ENCODE measurements at regions not wholly inside any gene's neighbourhood (a gene's known extent, or its start where the extent isn't known, plus 50 kb on each side); places are given as distances from the start of the nearest gene placed in this dataset.

DNA sequence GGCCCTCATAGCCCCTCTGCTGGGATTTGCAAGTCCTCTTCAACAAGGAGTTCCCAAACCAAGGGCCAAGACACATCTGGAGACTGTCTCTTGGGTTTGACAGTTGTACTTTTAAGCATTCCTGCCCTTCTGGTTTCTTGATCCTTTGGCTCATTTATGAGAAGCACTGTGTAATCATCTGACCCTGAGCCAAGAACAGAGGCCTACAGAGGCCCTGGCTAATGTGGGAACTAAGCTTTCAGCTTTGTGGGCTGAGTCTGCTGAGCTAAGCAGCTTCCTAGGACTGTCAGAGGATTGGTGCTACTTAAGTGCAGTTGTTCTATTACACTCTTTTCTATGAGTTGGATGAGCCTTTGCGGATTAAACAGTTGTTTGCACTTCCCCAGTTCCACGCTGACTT is 178.3 kb downstream of the KBTBD8 start:
- Histone ChIP-seq H3K9me2 (replicated peaks; ENCODE audit: low read length) (no peaks in the 10 kb centered on the region), H3K4me3 (ENCODE audit: low read length) (no peak overlapping the region), H3K9me3 (ENCODE audit: low read length) (no peaks in the 10 kb centered on the region), H2AFZ (ENCODE audit: low read length) (no peak overlapping the region), H3K27ac (ENCODE audit: low read length) (no peak overlapping the region), H3K36me3 (ENCODE audit: low read depth, low read length) (no peaks in the 10 kb centered on the region), H3K27me3 (ENCODE audit: low read length) (no peaks in the 10 kb centered on the region), H3K9ac (ENCODE audit: low read length) (no peak overlapping the region), H4K20me1 (ENCODE audit: low read length) (no peaks in the 10 kb centered on the region), H3F3A (ENCODE audit: low read length, unreplicated experiment) (no peaks in the 10 kb centered on the region), H3K79me2 (ENCODE audit: low read length) (no peaks in the 10 kb centered on the region), H3K4me2 (ENCODE audit: low read length) (no peak overlapping the region), H3K4me1 (ENCODE audit: insufficient read depth, low read length) (no peaks in the 10 kb centered on the region)
- ChIA-PET CTCF (no interaction called here), POLR2A (ENCODE audit: unreplicated experiment) (no interaction called here)
- TF ChIP-seq EZH2 (IDR thresholded peaks at IDR 0.05; ENCODE audit: low read length, unreplicated experiment) (no peak), EZH2phosphoT487 (IDR thresholded peaks at IDR 0.05; ENCODE audit: borderline replicate concordance, low read length) (no peak)
- TF ChIP-seq, protein P1, sequence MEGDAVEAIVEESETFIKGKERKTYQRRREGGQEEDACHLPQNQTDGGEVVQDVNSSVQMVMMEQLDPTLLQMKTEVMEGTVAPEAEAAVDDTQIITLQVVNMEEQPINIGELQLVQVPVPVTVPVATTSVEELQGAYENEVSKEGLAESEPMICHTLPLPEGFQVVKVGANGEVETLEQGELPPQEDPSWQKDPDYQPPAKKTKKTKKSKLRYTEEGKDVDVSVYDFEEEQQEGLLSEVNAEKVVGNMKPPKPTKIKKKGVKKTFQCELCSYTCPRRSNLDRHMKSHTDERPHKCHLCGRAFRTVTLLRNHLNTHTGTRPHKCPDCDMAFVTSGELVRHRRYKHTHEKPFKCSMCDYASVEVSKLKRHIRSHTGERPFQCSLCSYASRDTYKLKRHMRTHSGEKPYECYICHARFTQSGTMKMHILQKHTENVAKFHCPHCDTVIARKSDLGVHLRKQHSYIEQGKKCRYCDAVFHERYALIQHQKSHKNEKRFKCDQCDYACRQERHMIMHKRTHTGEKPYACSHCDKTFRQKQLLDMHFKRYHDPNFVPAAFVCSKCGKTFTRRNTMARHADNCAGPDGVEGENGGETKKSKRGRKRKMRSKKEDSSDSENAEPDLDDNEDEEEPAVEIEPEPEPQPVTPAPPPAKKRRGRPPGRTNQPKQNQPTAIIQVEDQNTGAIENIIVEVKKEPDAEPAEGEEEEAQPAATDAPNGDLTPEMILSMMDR (conservative IDR thresholded peaks at IDR 0.05; ENCODE audit: low read depth, low read length) = no peak
- intact Hi-C loops (cut with micrococcal nuclease) = no loop called here
- DNase-seq (no peak), ATAC-seq (no peak)
- no TSS peak for BruUV-seq (replicated peaks)

DNA sequence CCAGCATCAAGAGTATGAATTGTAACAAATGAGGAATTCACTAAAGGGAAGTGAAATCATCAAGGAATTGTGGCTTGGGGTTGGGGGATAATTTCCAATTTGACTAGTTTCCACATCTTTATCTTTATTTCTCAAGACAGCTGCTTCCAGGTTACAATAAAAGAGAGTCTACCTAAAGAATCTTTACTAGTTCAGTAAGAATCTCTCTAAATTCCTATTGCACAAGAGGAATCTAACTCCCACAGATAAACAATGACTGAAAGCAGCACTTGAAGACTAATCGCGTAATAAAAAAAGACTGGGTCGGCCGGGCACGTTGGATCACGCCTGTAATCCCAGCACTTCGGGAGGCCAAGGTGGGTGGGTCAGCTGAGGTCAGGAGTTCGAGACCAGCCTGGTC is 194.4 kb downstream of the KBTBD8 start:
- no peaks in the 10 kb centered on the region for H3K9me3 ChIP-seq (ENCODE audit: low read length)
- no peak overlapping the region for H2AFZ ChIP-seq (ENCODE audit: low read length)
- no peak overlapping the region for H3K9ac ChIP-seq (ENCODE audit: low read length)
- CTCF ChIA-PET = no interaction called here
- H3F3A ChIP-seq (ENCODE audit: low read length, unreplicated experiment) = no peaks in the 10 kb centered on the region
- H3K79me2 ChIP-seq (ENCODE audit: low read length) = no peaks in the 10 kb centered on the region
- no peaks in the 10 kb centered on the region for H3K36me3 ChIP-seq (ENCODE audit: low read depth, low read length)
- intact Hi-C loops (cut with micrococcal nuclease) = no loop called here
- no TSS peak for BruUV-seq (replicated peaks)
- POLR2A ChIA-PET (ENCODE audit: unreplicated experiment) = no interaction called here
- H4K20me1 ChIP-seq (ENCODE audit: low read length) = no peaks in the 10 kb centered on the region
- H3K27ac ChIP-seq (ENCODE audit: low read length) = no peak overlapping the region
- no peaks in the 10 kb centered on the region for H3K4me1 ChIP-seq (ENCODE audit: insufficient read depth, low read length)
- no peaks in the 10 kb centered on the region for H3K27me3 ChIP-seq (ENCODE audit: low read length)
- H3K9me2 ChIP-seq (replicated peaks; ENCODE audit: low read length) = no peaks in the 10 kb centered on the region
- TF ChIP-seq, protein P1 (conservative IDR thresholded peaks at IDR 0.05; ENCODE audit: low read depth, low read length) = no peak
- TF ChIP-seq EZH2 (IDR thresholded peaks at IDR 0.05; ENCODE audit: low read length, unreplicated experiment) = no peak
- TF ChIP-seq EZH2phosphoT487 (IDR thresholded peaks at IDR 0.05; ENCODE audit: borderline replicate concordance, low read length) = no peak
- H3K4me3 ChIP-seq (ENCODE audit: low read length) = no peak overlapping the region
- no peak overlapping the region for H3K4me2 ChIP-seq (ENCODE audit: low read length)
- DNase-seq (no peak), ATAC-seq (no peak)

DNA sequence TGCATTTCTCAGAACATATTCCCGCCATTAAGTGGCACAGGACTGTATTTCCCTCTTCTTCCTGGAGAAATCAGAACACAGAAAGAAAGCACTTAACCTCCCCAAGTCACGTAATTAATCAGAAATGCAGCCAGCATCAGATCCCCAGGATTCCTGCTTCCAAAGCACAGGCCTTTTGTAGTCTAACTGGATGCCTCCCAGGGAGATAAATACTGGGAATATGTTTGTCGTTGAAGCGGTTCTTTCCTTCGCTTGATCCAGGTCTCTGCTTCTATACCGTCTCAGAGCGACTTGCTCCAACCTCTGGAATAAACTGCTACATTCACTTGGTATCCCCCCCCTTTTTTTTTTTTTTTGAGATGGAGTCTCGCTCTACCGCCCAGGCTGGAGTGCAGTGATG is 198.6 kb downstream of the KBTBD8 start:
- H3K79me2 ChIP-seq (ENCODE audit: low read length) = no peaks in the 10 kb centered on the region
- H3K4me3 ChIP-seq (ENCODE audit: low read length) = no peak overlapping the region
- H3K27ac ChIP-seq (ENCODE audit: low read length) = no peak overlapping the region
- H3K36me3 ChIP-seq (ENCODE audit: low read depth, low read length) = no peaks in the 10 kb centered on the region
- H3K9me3 ChIP-seq (ENCODE audit: low read length) = no peaks in the 10 kb centered on the region
- ATAC-seq (no peak), DNase-seq (no peak)
- no peaks in the 10 kb centered on the region for H3K9me2 ChIP-seq (replicated peaks; ENCODE audit: low read length)
- no peak overlapping the region for H3K4me2 ChIP-seq (ENCODE audit: low read length)
- H4K20me1 ChIP-seq (ENCODE audit: low read length) = no peaks in the 10 kb centered on the region
- TF ChIP-seq EZH2phosphoT487 (IDR thresholded peaks at IDR 0.05; ENCODE audit: borderline replicate concordance, low read length) = no peak
- no peak for TF ChIP-seq EZH2 (IDR thresholded peaks at IDR 0.05; ENCODE audit: low read length, unreplicated experiment)
- TF ChIP-seq, protein P1 (conservative IDR thresholded peaks at IDR 0.05; ENCODE audit: low read depth, low read length) = no peak
- intact Hi-C loops (cut with micrococcal nuclease) = no loop called here
- CTCF ChIA-PET = no interaction called here
- no peaks in the 10 kb centered on the region for H3F3A ChIP-seq (ENCODE audit: low read length, unreplicated experiment)
- H3K9ac ChIP-seq (ENCODE audit: low read length) = no peak overlapping the region
- no peaks in the 10 kb centered on the region for H3K27me3 ChIP-seq (ENCODE audit: low read length)
- POLR2A ChIA-PET (ENCODE audit: unreplicated experiment) = no interaction called here
- no TSS peak for BruUV-seq (replicated peaks)
- H2AFZ ChIP-seq (ENCODE audit: low read length) = no peak overlapping the region
- H3K4me1 ChIP-seq (ENCODE audit: insufficient read depth, low read length) = no peaks in the 10 kb centered on the region

Data from PC-3 (cell line).